ENCODE measurements at regions not wholly inside any gene's neighbourhood (a gene's known extent, or its start where the extent isn't known, plus 50 kb on each side); places are given as distances from the start of the nearest gene placed in this dataset.

- no peaks in the 10 kb centered on the region for H3K36me3 ChIP-seq (ENCODE audit: insufficient read depth, low read length)
- H3K27me3 ChIP-seq (ENCODE audit: insufficient read depth, low read length) = no peaks in the 10 kb centered on the region
- no peak for TF ChIP-seq CTCF (IDR thresholded peaks at IDR 0.05; ENCODE audit: extremely low read depth, low read depth, low read length)
- H3K4me3 ChIP-seq (ENCODE audit: insufficient read depth, low read length) = no peak overlapping the region
- peak overlapping the region; percentile 90 for H3K27ac ChIP-seq (ENCODE audit: low read depth, low read length)
- H2AFZ ChIP-seq (ENCODE audit: low read length) = no peak overlapping the region
- H3K4me2 ChIP-seq (ENCODE audit: insufficient read depth, low read length) = peak overlapping the region; percentile 62
- no peaks in the 10 kb centered on the region for H4K20me1 ChIP-seq (ENCODE audit: insufficient read depth, low read length)
- DNase-seq (ENCODE audit: insufficient read length, low spot score, missing footprints) = peak; percentile 63
- no peaks in the 10 kb centered on the region for H3K9me3 ChIP-seq (ENCODE audit: low read depth, low read length)
- no peaks in the 10 kb centered on the region for H3K79me2 ChIP-seq (ENCODE audit: insufficient read depth, low read length)
- H3K4me1 ChIP-seq (ENCODE audit: insufficient read depth, low read length) = peaks cover 15% of the 10 kb centered on the region
Measured at GRCh38 chr5:96509721-96510350, 76.8 kb upstream of the PCSK1 start.

GRCh38 chr5:96516631-96517071 lies 83.6 kb upstream of the PCSK1 start:
- H3K79me2 ChIP-seq (ENCODE audit: insufficient read depth, low read length) = no peaks in the 10 kb centered on the region
- H3K4me3 ChIP-seq (ENCODE audit: insufficient read depth, low read length) = peak overlapping the region; percentile 19
- peak overlapping the region; percentile 73 for H3K4me2 ChIP-seq (ENCODE audit: insufficient read depth, low read length)
- H4K20me1 ChIP-seq (ENCODE audit: insufficient read depth, low read length) = no peaks in the 10 kb centered on the region
- peak; percentile 24 for TF ChIP-seq CTCF (IDR thresholded peaks at IDR 0.05; ENCODE audit: extremely low read depth, low read depth, low read length)
- no peak overlapping the region for H2AFZ ChIP-seq (ENCODE audit: low read length)
- no peaks in the 10 kb centered on the region for H3K36me3 ChIP-seq (ENCODE audit: insufficient read depth, low read length)
- H3K27ac ChIP-seq (ENCODE audit: low read depth, low read length) = peak overlapping the region; percentile 86
- H3K4me1 ChIP-seq (ENCODE audit: insufficient read depth, low read length) = peaks cover 11% of the 10 kb centered on the region
- no peaks in the 10 kb centered on the region for H3K9me3 ChIP-seq (ENCODE audit: low read depth, low read length)
- no peaks in the 10 kb centered on the region for H3K27me3 ChIP-seq (ENCODE audit: insufficient read depth, low read length)
- DNase-seq (ENCODE audit: insufficient read length, low spot score, missing footprints) = peak; percentile 56

GRCh38 chr5:96517295-96517694 lies 84.2 kb upstream of the PCSK1 start:
- Histone ChIP-seq H3K4me1 (ENCODE audit: insufficient read depth, low read length) (peaks cover 11% of the 10 kb centered on the region), H3K79me2 (ENCODE audit: insufficient read depth, low read length) (no peaks in the 10 kb centered on the region), H3K4me3 (ENCODE audit: insufficient read depth, low read length) (no peak overlapping the region), H2AFZ (ENCODE audit: low read length) (peak overlapping the region; percentile 22), H3K36me3 (ENCODE audit: insufficient read depth, low read length) (no peaks in the 10 kb centered on the region), H3K9me3 (ENCODE audit: low read depth, low read length) (no peaks in the 10 kb centered on the region), H3K4me2 (ENCODE audit: insufficient read depth, low read length) (peak overlapping the region; percentile 73), H3K27me3 (ENCODE audit: insufficient read depth, low read length) (no peaks in the 10 kb centered on the region), H4K20me1 (ENCODE audit: insufficient read depth, low read length) (no peaks in the 10 kb centered on the region), H3K27ac (ENCODE audit: low read depth, low read length) (peak overlapping the region; percentile 86)
- TF ChIP-seq CTCF (IDR thresholded peaks at IDR 0.05; ENCODE audit: extremely low read depth, low read depth, low read length) = no peak
- no peak for DNase-seq (ENCODE audit: insufficient read length, low spot score, missing footprints)

- Histone ChIP-seq H3K9me3 (ENCODE audit: low read depth, low read length) (no peaks in the 10 kb centered on the region), H3K27me3 (ENCODE audit: insufficient read depth, low read length) (no peaks in the 10 kb centered on the region), H3K79me2 (ENCODE audit: insufficient read depth, low read length) (no peaks in the 10 kb centered on the region), H3K4me3 (ENCODE audit: insufficient read depth, low read length) (no peak overlapping the region), H3K27ac (ENCODE audit: low read depth, low read length) (no peak overlapping the region), H4K20me1 (ENCODE audit: insufficient read depth, low read length) (no peaks in the 10 kb centered on the region), H2AFZ (ENCODE audit: low read length) (peak overlapping the region; percentile 33), H3K4me1 (ENCODE audit: insufficient read depth, low read length) (peaks cover 11% of the 10 kb centered on the region), H3K4me2 (ENCODE audit: insufficient read depth, low read length) (no peak overlapping the region), H3K36me3 (ENCODE audit: insufficient read depth, low read length) (no peaks in the 10 kb centered on the region)
- no peak for DNase-seq (ENCODE audit: insufficient read length, low spot score, missing footprints)
- no peak for TF ChIP-seq CTCF (IDR thresholded peaks at IDR 0.05; ENCODE audit: extremely low read depth, low read depth, low read length)
Measured at GRCh38 chr5:96520345-96520744, 87.3 kb upstream of the PCSK1 start.
